ENCODE measurements at regions not wholly inside any gene's neighbourhood (a gene's known extent, or its start where the extent isn't known, plus 50 kb on each side); places are given as distances from the start of the nearest gene placed in this dataset.

DNA sequence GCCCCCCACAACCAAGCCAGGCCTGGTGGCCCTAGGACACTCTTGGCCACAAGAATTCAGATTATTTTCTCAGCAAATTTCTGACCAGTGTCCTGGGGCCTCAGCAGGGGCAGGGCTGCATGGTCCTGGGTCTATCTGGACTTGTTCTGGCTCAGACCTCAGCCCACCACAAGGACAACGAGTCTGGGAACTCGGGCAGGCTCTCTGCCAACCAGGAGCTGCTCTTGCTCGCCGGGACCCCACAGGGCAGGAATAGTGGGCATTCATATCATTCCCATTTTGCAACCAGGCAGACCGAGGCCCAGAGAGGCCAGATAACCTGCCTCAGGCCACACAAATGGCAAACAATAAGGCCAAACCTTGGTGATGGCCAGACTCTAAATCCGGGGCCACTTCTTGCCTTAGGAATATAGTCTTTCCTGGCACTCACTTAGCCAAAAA lies 75.4 kb upstream of the WNT7B start:
- TF ChIP-seq, protein P1, sequence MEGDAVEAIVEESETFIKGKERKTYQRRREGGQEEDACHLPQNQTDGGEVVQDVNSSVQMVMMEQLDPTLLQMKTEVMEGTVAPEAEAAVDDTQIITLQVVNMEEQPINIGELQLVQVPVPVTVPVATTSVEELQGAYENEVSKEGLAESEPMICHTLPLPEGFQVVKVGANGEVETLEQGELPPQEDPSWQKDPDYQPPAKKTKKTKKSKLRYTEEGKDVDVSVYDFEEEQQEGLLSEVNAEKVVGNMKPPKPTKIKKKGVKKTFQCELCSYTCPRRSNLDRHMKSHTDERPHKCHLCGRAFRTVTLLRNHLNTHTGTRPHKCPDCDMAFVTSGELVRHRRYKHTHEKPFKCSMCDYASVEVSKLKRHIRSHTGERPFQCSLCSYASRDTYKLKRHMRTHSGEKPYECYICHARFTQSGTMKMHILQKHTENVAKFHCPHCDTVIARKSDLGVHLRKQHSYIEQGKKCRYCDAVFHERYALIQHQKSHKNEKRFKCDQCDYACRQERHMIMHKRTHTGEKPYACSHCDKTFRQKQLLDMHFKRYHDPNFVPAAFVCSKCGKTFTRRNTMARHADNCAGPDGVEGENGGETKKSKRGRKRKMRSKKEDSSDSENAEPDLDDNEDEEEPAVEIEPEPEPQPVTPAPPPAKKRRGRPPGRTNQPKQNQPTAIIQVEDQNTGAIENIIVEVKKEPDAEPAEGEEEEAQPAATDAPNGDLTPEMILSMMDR (IDR thresholded peaks at IDR 0.05) = no peak
- no peak for TF ChIP-seq POLR2A (IDR thresholded peaks at IDR 0.05)
